HG02763 (cell line): ENCODE measurements at regions not wholly inside any gene's neighbourhood (a gene's known extent, or its start where the extent isn't known, plus 50 kb on each side); places are given as distances from the start of the nearest gene placed in this dataset.
"Not testable (repeated sequence)": the region's sequence is repeated elsewhere in the genome, so short reads cannot be mapped to it uniquely, and the experiment has no call there.

Experiments used
- ATAC-seq: cut with Tn5 transposase; IDR thresholded peaks from one replicate; pipeline ENCODE4 v1.9.1; 2021; ENCODE audit warnings: mild to moderate bottlenecking, moderate library complexity; ENCODE audit not compliant: unreplicated experiment

- ATAC-seq, result peak; percentile 75
These were observed 201.0 kb upstream of the STK26 start for GRCh38 chrX:131821945-131822622.

- ATAC-seq, result no peak
These were observed 196.5 kb upstream of the STK26 start for GRCh38 chrX:131826572-131826971.

GRCh38 chrX:131827935-131828334 is 195.2 kb upstream of the STK26 start:
- ATAC-seq, result peak; percentile 51

GRCh38 chrX:131828482-131828881 is 194.6 kb upstream of the STK26 start:
- no peak for ATAC-seq

GRCh38 chrX:131830400-131831184 is 192.5 kb upstream of the STK26 start:
- ATAC-seq, result peak; percentile 63

GRCh38 chrX:131831185-131831520 is 191.9 kb upstream of the STK26 start:
- ATAC-seq, result no peak

GRCh38 chrX:131836161-131836560 is 186.9 kb upstream of the STK26 start:
- no peak for ATAC-seq

GRCh38 chrX:131837325-131837724 is 185.8 kb upstream of the STK26 start:
- ATAC-seq, result no peak

- no peak for ATAC-seq
These were observed 182.2 kb upstream of the STK26 start for GRCh38 chrX:131840799-131841495.

GRCh38 chrX:131841496-131842437 is 181.3 kb upstream of the STK26 start:
- peak; percentile 78 for ATAC-seq

- ATAC-seq, result no peak
These were observed 179.1 kb upstream of the STK26 start for GRCh38 chrX:131843987-131844386.

GRCh38 chrX:131845201-131845600 is 177.9 kb upstream of the STK26 start:
- no peak for ATAC-seq

GRCh38 chrX:131845771-131846170 is 177.3 kb upstream of the STK26 start:
- ATAC-seq, result no peak

GRCh38 chrX:131850964-131851363 is 172.1 kb upstream of the STK26 start:
- not testable (repeated sequence) for ATAC-seq

- no peak for ATAC-seq
These were observed 169.7 kb upstream of the STK26 start for GRCh38 chrX:131853440-131853839.

- ATAC-seq, result no peak
These were observed 168.5 kb upstream of the STK26 start for GRCh38 chrX:131854581-131854980.

- ATAC-seq, result no peak
These were observed 161.9 kb upstream of the STK26 start for GRCh38 chrX:131861088-131861787.

- ATAC-seq, result no peak
These were observed 160.8 kb upstream of the STK26 start for GRCh38 chrX:131862321-131862720.

GRCh38 chrX:131869182-131869581 is 153.9 kb upstream of the STK26 start:
- ATAC-seq, result no peak

GRCh38 chrX:131874300-131874699 is 148.8 kb upstream of the STK26 start:
- ATAC-seq, result no peak
